OCI-LY1 (cell line): ENCODE measurements at regions not wholly inside any gene's neighbourhood (a gene's known extent, or its start where the extent isn't known, plus 50 kb on each side); places are given as distances from the start of the nearest gene placed in this dataset.

Experiments used
- H2AFZ ChIP-seq: fragments of 200-600 bp; sonication (generic), shearing (Covaris generic); 2 replicates; pipeline ENCODE4 v1.6.0; 2014; ENCODE audit warnings: antibody characterized with exemption, mild to moderate bottlenecking, low read length
- H3F3A ChIP-seq: fragments of 200-600 bp; sonication (generic), shearing (Covaris generic); 2 replicates; pipeline ENCODE4 v1.6.0; 2014; ENCODE audit warnings: mild to moderate bottlenecking, antibody characterized with exemption, low read length, moderate library complexity; ENCODE audit not compliant: insufficient read depth
- H3K27ac ChIP-seq: fragments of 200-600 bp; sonication (generic); 2 replicates; pipeline ENCODE4 v1.5.1; 2014; ENCODE audit warnings: low read length, mixed run types, mild to moderate bottlenecking, low read depth; ENCODE audit not compliant: poor library complexity, severe bottlenecking
- H3K27me3 ChIP-seq: fragments of 200-600 bp; sonication (generic); 2 replicates; pipeline ENCODE4 v1.6.0; 2014; ENCODE audit warnings: antibody characterized with exemption, mild to moderate bottlenecking, low read length, moderate library complexity; ENCODE audit not compliant: insufficient read depth
- H3K36me3 ChIP-seq: fragments of 200-600 bp; sonication (generic); 2 replicates; pipeline ENCODE4 v1.6.1; 2014; ENCODE audit warnings: mild to moderate bottlenecking, antibody characterized with exemption, low read length, moderate library complexity, mixed read lengths; ENCODE audit not compliant: insufficient read depth
- H3K4me1 ChIP-seq: fragments of 200-600 bp; sonication (generic); 2 replicates; pipeline ENCODE4 v1.5.1; 2014; ENCODE audit warnings: mild to moderate bottlenecking, low read length, moderate library complexity; ENCODE audit not compliant: insufficient read depth, severe bottlenecking
- H3K4me2 ChIP-seq: fragments of 200-600 bp; sonication (generic), shearing (Covaris generic); 2 replicates; pipeline ENCODE4 v1.6.1; 2014; ENCODE audit warnings: low read length
- H3K4me3 ChIP-seq: fragments of 200-600 bp; sonication (generic); 2 replicates; pipeline ENCODE4 v1.5.1; 2014; ENCODE audit warnings: low read length, low read depth, mild to moderate bottlenecking, mixed read lengths; ENCODE audit not compliant: poor library complexity, severe bottlenecking
- H3K79me2 ChIP-seq: fragments of 200-600 bp; shearing (Covaris generic); 2 replicates; pipeline ENCODE4 v1.6.1; 2016; ENCODE audit warnings: mixed run types, low read length, mixed read lengths; ENCODE audit not compliant: insufficient read depth
- H3K9ac ChIP-seq: fragments of 200-600 bp; sonication (generic), shearing (Covaris generic); 2 replicates; pipeline ENCODE4 v1.6.1; 2014; ENCODE audit warnings: mild to moderate bottlenecking, low read length, mixed read lengths
- H3K9me2 ChIP-seq: fragments of 200-600 bp; sonication (generic), shearing (Covaris generic); 2 replicates; pipeline ENCODE4 v1.6.1; 2014; ENCODE audit warnings: low read depth, mild to moderate bottlenecking, low read length, mixed read lengths
- H3K9me3 ChIP-seq: fragments of 200-600 bp; shearing (Covaris generic); 2 replicates; pipeline ENCODE4 v1.6.1; 2014; ENCODE audit warnings: low read length, mixed read lengths
- H4K20me1 ChIP-seq: fragments of 200-600 bp; sonication (generic), shearing (Covaris generic); 2 replicates; pipeline ENCODE4 v1.6.0; 2016; ENCODE audit warnings: mild to moderate bottlenecking, low read length; ENCODE audit not compliant: insufficient read depth
- EZH2 ChIP-seq: fragments of 200-600 bp; sonication (generic), shearing (Covaris generic); IDR thresholded peaks from 2 replicates; pipeline ENCODE4 v1.8.0; 2017; ENCODE audit warnings: borderline replicate concordance, mixed run types, mild to moderate bottlenecking, antibody characterized with exemption, low read length, moderate library complexity, mixed read lengths
- TF ChIP-seq, protein P1 (sequence below): fragments of 200-600 bp; sonication (generic), shearing (Covaris generic); IDR thresholded peaks from 2 replicates; pipeline ENCODE4 v1.5.1; 2017; ENCODE audit warnings: mild to moderate bottlenecking, antibody characterized with exemption, low read length, moderate library complexity, mixed read lengths

DNA sequence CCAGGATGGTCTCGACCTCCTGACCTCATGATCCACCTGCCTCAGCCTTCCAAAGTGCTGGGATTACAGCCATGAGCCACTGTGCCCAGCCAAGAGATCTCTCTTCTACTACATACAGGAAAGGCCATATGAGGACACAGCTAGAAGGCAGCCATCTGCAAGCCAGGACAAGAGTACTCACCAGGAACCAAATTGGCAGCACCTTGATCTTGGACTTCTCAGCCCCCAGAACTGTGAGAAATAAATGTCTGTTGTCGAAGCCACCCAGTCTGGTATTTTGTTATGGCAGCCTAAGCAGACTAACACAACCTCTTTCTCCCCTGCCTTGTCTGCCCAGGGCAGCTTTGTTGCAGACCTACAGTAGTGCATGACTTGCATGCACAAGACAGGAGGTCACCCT is 211.3 kb upstream of the HAAO start:
- Histone ChIP-seq H3K9me3 (no peaks in the 10 kb centered on the region), H3K79me2 (no peaks in the 10 kb centered on the region), H3F3A (no peaks in the 10 kb centered on the region), H3K27me3 (0 out of 2 replicates have a peak, but pooled peaks cover 7% of the 10 kb centered on the region), H3K9me2 (no peaks in the 10 kb centered on the region), H3K4me3 (no peak overlapping the region), H3K27ac (no peak overlapping the region), H3K9ac (no peak overlapping the region), H4K20me1 (no peaks in the 10 kb centered on the region), H3K4me1 (no peaks in the 10 kb centered on the region), H2AFZ (no peak overlapping the region), H3K36me3 (no peaks in the 10 kb centered on the region), H3K4me2 (no peak overlapping the region)
- TF ChIP-seq EZH2: no peak
- TF ChIP-seq, protein P1, sequence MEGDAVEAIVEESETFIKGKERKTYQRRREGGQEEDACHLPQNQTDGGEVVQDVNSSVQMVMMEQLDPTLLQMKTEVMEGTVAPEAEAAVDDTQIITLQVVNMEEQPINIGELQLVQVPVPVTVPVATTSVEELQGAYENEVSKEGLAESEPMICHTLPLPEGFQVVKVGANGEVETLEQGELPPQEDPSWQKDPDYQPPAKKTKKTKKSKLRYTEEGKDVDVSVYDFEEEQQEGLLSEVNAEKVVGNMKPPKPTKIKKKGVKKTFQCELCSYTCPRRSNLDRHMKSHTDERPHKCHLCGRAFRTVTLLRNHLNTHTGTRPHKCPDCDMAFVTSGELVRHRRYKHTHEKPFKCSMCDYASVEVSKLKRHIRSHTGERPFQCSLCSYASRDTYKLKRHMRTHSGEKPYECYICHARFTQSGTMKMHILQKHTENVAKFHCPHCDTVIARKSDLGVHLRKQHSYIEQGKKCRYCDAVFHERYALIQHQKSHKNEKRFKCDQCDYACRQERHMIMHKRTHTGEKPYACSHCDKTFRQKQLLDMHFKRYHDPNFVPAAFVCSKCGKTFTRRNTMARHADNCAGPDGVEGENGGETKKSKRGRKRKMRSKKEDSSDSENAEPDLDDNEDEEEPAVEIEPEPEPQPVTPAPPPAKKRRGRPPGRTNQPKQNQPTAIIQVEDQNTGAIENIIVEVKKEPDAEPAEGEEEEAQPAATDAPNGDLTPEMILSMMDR: no peak

DNA sequence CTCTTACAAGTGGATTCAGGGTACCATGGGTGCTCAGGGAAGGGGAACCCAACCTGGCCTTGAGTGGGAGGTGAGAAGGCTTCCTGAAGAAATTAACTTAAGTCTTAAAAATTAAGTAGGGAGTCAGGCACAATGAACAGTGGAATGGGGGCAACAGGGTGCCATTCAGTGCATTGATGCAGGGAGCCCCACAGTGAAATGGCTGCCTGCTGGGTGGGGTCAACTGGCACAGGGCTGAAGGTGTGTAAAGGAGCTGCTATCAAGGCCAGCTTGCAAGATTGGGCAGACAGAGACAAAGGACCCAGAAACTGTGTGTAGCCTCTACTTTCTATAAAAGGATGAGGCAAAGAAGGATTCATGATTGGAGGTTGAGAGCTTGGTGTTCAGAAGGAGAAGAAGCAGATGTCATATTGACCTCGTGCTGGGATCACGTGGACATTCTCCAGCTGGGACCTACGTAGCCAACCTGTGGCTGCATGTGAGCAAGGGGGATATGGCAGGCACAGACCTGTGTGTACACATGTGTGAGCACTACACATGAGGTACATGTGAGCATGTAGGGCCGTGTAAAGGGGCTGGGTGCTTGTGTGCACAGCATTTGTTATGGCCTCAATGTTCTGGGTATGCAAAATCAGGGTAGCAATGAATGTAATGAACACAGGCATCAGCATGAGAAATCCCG is 209.5 kb upstream of the HAAO start:
- no peaks in the 10 kb centered on the region for H3K36me3 ChIP-seq
- no peaks in the 10 kb centered on the region for H3K9me2 ChIP-seq
- H3K9ac ChIP-seq: no peak overlapping the region
- H3K4me1 ChIP-seq: no peaks in the 10 kb centered on the region
- H3K4me3 ChIP-seq: no peak overlapping the region
- H3F3A ChIP-seq: no peaks in the 10 kb centered on the region
- TF ChIP-seq, protein P1: no peak
- TF ChIP-seq EZH2: no peak
- H3K9me3 ChIP-seq: no peaks in the 10 kb centered on the region
- no peak overlapping the region for H2AFZ ChIP-seq
- H4K20me1 ChIP-seq: no peaks in the 10 kb centered on the region
- H3K4me2 ChIP-seq: no peak overlapping the region
- 0 out of 2 replicates have a peak, but pooled peaks cover 7% of the 10 kb centered on the region for H3K27me3 ChIP-seq
- H3K79me2 ChIP-seq: no peaks in the 10 kb centered on the region
- H3K27ac ChIP-seq: no peak overlapping the region

DNA sequence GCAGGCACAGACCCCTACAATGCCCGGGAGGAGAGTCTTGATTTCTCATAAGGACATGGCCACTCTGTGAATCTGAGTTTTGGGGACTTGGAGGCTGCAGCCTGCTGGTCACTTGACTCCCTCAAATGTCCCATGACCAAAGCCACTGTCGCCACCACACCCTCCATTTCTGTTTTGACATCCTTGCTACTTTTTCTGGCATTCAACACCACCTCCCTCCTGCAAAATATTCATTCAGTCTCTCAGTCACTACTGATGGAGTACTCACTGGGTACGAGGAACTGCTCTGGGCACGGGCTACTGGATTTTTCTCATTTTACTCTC is 208.6 kb upstream of the HAAO start:
- Histone ChIP-seq H3K4me2 (no peak overlapping the region), H2AFZ (no peak overlapping the region), H3F3A (no peaks in the 10 kb centered on the region), H3K4me3 (no peak overlapping the region), H3K79me2 (no peaks in the 10 kb centered on the region), H4K20me1 (no peaks in the 10 kb centered on the region), H3K36me3 (no peaks in the 10 kb centered on the region), H3K9ac (no peak overlapping the region), H3K4me1 (no peaks in the 10 kb centered on the region), H3K9me2 (no peaks in the 10 kb centered on the region), H3K9me3 (peaks cover under 1% of the 10 kb centered on the region), H3K27ac (no peak overlapping the region), H3K27me3 (0 out of 2 replicates have a peak, but pooled peaks cover 7% of the 10 kb centered on the region)
- TF ChIP-seq, protein P1: no peak
- no peak for TF ChIP-seq EZH2
